Effector CD8-positive, alpha-beta T cell (primary cell): ENCODE measurements at regions not wholly inside any gene's neighbourhood (a gene's known extent, or its start where the extent isn't known, plus 50 kb on each side); places are given as distances from the start of the nearest gene placed in this dataset.

Experiments
- DNase-seq: peaks from one replicate; lab custom pipeline; 2025; lab: John Stamatoyannopoulos, UW

- no peak for DNase-seq
Observed at GRCh38 chr12:67147030-67147429, 122.1 kb upstream of the CAND1 start.

GRCh38 chr12:67147447-67147846, 121.7 kb upstream of the CAND1 start:
- DNase-seq, result no peak

GRCh38 chr12:67148265-67148664, 120.9 kb upstream of the CAND1 start:
- DNase-seq, result no peak

- no peak for DNase-seq
Observed at GRCh38 chr12:67151886-67152285, 117.3 kb upstream of the CAND1 start.

- DNase-seq, result no peak
Observed at GRCh38 chr12:67152451-67152850, 116.7 kb upstream of the CAND1 start.

- DNase-seq, result no peak
Observed at GRCh38 chr12:67154901-67155300, 114.3 kb upstream of the CAND1 start.

- no peak for DNase-seq
Observed at GRCh38 chr12:67155863-67156262, 113.3 kb upstream of the CAND1 start.

- DNase-seq, result no peak
Observed at GRCh38 chr12:67161322-67161918, 107.7 kb upstream of the CAND1 start.

GRCh38 chr12:67173258-67173657, 95.9 kb upstream of the CAND1 start:
- DNase-seq, result no peak

GRCh38 chr12:67182551-67182950, 86.6 kb upstream of the CAND1 start:
- DNase-seq, result no peak

GRCh38 chr12:67193704-67194103, 75.5 kb upstream of the CAND1 start:
- no peak for DNase-seq

- no peak for DNase-seq
Observed at GRCh38 chr12:67200386-67200785, 68.8 kb upstream of the CAND1 start.

- DNase-seq, result no peak
Observed at GRCh38 chr12:67202011-67202677, 67.0 kb upstream of the CAND1 start.

GRCh38 chr12:67202678-67203012, 66.5 kb upstream of the CAND1 start:
- no peak for DNase-seq

- DNase-seq, result no peak
Observed at GRCh38 chr12:67208281-67209067, 60.7 kb upstream of the CAND1 start.

GRCh38 chr12:67211029-67211428, 58.1 kb upstream of the CAND1 start:
- DNase-seq, result no peak

- DNase-seq, result no peak
Observed at GRCh38 chr12:67211494-67211893, 57.7 kb upstream of the CAND1 start.

GRCh38 chr12:67217647-67218046, 51.5 kb upstream of the CAND1 start:
- DNase-seq, result no peak
